ENCODE measurements at regions not wholly inside any gene's neighbourhood (a gene's known extent, or its start where the extent isn't known, plus 50 kb on each side); places are given as distances from the start of the nearest gene placed in this dataset.

DNA sequence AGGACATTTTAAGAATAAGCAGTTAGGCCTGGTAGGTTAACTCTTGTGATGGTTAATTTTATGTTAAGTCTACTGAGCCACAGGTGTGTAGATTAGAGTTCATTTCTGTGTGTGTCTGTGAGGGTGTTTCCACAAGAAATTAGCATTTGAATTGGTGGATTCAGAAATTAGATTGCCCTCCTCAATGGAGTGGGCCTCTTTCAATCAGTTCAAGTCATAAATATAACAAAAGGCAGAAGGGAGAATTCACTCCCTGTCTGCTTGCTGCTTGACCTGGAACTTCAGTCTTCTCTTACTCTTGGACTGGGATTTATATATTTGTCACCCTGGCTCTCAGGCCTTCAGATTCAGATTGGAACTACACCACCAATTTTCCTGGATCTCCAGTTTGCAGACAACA lies 55.3 kb upstream of the POM121L12 start:
- no peak for DNase-seq (ENCODE audit: low spot score)

DNA sequence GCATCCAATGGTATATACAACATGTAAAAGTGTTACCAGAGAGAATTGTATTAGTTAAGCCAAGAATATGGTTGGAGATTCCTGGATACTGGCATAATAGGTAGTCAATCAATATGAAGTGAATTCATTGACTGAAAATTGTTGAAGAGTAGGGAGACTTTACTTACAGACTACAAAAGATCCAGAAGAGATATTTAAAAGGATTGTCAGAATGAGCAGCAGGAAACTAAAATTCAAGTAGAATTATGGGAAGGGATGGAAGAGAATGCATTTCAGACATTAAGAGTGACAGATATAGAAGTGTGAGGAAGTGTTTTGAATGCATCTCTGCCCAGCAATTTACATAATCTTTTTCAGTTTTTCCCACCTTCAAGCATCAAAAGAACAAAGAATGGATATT lies 62.3 kb upstream of the POM121L12 start:
- DNase-seq (ENCODE audit: low spot score), result no peak

DNA sequence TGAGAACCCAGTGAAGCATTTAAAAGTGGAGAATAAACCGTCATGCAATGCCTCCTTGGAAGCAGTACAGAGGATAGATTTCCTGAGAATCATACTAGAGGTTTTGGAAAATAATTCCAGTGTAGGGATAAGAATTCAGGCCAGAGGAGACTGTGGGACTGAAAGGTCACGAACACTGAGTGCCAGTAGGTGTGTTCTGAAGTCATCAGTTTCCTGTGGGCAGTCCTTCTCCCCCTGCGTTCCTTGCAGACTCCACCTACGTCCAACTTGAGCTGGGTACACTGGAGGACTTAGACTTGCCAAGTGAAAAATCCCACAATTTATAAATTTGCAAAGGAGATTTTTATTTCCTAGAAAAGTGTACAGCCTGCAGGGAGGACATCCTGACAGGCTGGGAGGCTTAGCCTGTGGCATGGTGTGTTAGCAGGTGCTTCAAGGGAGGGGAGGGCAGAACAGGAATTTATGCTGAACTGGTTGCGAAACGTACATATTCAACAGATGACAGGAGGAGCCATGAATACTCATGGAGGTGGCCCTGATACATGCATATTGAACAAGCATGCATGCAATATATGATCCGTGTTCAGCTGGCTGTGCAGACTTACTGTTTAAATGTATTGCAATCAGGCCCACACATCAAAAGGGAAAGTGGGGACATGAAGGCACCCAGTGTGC lies 72.9 kb upstream of the POM121L12 start:
- DNase-seq (ENCODE audit: low spot score), result no peak

DNA sequence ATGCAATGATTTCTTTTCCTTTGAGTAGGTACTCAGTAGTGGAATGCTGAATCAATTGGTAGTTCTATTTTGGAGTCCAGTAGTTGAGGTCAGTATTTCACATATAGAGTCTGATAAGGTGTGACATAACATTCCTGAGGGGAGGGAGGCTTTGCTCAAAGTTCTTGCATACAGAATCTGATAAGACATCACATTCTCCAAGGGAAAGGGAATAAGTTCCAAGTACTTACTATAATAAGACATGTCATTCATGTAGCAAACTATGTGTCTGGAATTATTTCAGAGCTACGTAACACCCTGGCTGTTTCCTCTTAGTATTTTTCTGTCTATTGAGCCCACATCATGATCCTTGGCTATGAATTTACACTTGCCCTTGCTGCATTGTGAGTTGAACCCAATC lies 74.3 kb upstream of the POM121L12 start:
- DNase-seq (ENCODE audit: low spot score), result no peak

DNA sequence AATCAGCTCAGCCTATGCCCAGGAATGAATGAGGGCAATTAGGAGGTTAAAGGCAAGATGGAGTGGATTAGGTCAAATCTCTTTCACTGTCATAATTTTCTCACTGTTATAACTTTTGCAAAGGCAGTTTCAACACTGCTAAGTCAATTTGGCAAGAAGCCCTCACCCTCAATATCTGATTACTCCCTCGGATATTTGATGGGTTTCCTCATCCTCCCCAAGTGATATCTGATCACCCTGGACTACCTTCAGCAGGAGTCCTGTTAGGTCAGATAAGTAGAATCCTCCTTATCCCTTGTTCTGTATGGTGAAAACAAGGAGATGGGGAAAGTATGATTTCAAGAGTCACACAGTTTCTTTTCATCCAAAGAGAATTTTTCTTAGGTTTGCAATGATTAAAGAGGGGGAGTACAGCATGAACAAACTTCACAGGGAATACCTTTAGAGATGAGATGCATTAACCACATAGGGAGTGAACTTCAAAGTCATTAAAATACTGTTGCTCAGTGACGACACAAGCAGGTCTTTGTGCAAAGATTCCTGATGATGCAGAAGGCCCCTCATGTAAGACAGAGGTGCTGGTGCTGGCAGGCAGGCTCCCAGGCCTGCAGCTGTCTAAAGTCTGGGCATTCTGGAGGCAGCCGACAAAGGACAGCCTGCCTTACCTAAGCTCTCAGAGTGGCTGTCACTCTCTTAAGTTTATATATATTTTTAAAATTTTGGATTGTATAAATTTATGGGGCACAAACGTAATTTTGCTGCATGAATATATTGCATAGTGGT lies 75.4 kb upstream of the POM121L12 start:
- DNase-seq (ENCODE audit: low spot score), result no peak

DNA sequence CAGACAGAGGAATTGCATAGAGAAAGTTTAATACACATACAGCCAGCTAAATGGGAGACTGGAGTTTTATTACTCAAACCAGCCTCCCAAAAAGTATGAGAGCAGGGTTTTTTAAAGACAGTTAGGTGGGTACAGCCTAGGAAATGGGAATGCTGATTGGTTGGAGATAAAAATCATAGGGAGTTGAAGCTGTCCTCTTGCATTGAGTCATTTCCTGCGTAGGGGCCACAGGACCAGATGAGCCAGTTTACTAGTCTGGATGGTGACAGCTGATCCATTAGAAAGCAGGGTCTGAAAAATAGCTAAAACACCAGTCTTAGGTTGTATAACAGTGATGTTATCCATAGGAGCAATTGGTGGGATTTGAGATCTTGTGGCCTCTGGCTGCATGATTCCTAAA lies 76.1 kb upstream of the POM121L12 start:
- DNase-seq (ENCODE audit: low spot score), result no peak

DNA sequence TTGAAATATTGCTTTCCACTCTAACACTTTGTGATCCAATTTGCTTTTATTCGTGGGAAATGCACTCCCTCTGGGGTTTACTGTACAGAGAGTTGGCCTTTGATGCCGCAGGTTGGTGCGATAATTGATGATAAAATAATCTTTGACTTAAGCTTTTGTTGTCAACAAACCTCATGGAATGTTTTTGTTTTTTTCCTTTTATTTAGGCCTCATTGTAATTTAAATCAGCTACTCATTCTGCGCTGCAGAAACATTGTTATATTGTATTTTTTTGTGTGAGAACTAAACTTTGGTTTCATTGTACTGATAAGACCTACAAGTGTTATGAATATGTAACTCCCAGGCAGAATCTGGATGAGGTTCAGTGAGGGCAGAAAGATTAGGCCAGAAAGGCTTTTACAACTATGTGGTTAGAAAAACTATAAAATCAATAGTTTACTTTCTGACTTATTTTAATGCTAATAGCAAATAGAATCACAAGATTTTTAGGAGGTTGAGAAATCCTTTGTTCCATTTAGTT lies 76.8 kb upstream of the POM121L12 start:
- no peak for DNase-seq (ENCODE audit: low spot score)

DNA sequence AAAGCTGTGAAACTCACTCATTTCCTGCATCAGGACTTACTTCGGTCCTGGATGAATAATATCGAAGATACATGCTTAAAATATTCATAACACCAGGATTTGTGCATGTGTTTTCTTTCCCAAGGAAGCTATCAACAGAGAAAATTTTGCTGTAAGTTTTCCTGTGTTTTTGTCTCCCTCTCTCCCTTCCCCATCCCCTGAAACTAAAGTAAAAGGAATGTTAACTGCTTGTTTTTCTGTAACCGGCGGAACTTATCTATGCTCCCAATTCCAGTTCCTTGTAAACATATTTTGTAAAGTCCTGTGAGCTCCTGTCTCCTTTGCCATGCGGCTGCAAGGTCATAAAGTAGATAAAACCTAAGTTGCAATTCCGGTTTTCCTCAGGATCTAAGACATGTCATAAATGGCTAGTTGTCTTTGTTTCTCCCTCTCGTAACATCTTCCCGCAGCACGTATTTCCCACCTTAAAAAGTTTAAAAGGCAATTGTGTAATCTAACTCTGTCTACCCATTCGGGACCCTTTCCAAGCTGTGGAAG lies 79.0 kb upstream of the POM121L12 start:
- no peak for DNase-seq (ENCODE audit: low spot score)

DNA sequence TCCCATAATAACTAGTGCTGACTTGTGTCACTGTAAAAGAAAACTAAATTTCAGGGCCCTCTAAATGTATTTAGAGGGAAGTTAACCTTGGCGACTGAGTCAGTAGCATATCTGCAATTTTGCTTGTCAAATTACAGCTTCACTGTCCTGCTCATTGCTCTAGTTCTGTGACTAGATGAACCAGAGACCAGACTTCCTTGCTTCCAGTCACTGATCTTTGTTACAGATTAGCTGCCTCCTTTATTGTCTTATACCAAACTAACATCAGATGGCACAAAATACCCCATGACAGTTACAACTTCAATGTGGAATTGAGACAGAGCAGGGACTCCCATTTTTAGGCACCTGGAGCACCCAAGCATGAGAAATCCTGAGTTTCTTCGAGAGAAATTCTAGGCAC lies 79.9 kb upstream of the POM121L12 start:
- DNase-seq (ENCODE audit: low spot score), result no peak

DNA sequence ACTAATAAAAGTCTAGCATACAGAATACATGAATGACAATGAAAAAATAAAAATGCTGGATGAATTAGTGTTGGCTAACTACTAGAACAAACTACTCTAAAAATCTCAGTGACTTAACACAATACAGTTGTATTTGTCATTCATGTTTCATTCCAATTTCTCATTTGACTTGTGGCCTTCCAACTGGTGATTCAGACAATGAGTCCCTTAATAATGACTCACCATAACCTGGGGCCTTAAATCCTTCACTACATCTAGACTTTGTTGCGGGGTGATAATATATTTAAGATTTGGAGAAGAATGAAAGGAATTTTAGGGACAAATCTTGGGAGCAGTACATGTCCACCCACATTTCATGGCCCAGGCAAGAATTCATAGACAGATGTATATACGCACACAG lies 90.5 kb upstream of the POM121L12 start:
- no peak for DNase-seq (ENCODE audit: low spot score)

DNA sequence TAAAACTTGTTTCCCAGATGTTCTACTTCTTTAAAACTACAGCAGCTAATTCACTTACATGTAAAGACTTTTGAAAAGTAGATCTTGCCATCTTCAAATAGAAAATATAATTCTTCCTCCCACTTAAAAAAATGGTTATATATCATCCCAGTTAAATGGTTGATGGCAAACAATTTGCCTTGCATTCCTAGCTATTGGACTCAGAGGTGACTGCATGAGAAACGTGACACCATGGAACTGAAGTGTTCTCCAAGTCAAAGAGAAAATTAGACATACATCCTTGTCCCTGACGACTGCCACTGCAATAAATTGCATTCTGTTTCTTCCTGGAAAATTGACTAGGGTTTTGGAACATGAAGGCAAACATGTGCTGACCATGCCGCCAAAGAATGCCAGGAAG lies 95.0 kb upstream of the POM121L12 start:
- no peak for DNase-seq (ENCODE audit: low spot score)

DNA sequence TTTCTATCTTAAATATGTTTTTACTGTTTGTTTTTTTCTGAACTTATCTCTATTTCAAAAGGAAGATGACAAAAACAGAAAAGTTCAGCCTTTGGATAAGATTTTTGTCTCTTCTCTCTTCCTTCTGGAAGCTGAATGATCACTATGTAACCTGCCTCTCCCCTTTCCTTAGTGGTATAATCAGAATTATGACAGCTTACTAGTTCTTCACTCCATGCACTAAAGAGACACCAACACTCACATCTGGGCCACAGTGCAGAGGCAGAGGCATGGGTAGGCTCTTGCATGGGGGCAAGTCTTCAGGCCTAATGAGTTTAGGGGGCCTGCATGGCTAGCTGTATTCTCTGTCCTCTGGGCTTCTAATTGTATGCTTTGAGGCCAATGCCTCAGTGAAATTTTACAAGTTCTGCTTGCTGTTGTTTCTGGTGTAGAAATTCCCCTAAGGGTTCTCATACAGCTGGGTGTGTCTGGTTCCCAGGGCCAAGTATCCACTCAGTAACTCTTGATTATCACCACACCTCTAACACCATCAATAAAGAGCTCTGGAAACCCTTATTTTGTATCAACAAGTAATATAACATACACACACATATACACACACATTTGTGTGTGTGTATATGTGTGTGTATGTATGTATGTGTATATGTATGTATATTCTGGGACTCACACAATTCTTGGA lies 96.8 kb upstream of the POM121L12 start:
- no peak for DNase-seq (ENCODE audit: low spot score)

DNA sequence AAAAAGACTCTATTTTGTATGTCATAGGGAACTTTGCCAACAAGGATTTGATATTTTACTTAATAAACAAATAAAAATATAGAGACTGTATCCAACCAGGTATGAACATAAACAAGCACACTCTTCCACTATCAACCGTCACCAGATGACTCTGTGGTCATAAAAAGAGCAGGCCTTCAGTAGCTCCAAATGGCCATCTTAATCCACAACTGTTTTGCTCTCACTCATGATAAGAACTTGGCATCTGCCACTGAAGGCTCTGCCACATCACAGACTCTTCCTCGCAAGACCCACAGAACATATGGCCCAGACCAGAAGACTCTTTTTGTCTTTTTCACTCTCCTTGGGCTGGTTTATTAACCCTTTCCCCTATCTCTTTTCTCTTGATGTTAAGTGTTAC lies 98.7 kb upstream of the POM121L12 start:
- no peak for DNase-seq (ENCODE audit: low spot score)

DNA sequence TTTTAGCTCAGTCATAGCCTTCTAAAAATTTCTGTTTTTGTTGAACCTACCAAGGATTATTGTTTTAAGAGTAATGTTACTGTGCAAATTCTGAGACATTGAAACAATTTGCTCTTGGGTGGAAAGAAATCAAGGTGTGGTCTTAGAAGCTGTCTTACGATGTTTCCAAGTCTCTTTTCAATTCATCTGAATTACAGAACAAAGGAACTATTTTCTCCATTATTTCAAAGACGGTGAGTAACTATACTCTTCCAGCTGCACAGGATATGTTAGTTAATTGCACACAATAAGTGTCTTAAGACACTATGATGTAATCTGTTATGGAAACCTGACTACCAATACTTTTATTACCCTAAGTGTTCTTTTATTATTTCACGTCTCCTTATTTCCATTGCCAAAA lies 106.8 kb upstream of the POM121L12 start:
- DNase-seq (ENCODE audit: low spot score), result no peak

DNA sequence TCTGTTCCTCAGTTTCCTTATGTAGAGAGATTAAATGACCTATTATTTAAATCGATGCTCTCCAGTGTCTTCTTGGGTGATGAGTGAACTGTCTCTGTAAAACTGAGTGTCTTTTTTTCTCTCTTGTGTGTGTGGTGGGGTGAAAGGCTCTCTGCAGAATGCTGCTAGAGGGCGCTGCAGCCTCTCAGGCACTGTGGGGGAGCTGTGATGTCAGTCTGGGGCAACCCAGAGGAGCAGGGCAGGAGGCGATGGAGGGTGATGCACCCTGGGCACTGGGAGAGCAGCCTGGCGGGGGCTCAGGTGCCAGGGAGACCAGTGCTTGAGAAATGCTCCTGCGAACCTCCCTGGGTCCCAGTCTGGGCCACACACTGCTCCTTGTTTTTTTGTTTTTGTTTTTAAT lies 110.1 kb upstream of the POM121L12 start:
- no peak for DNase-seq (ENCODE audit: low spot score)

DNA sequence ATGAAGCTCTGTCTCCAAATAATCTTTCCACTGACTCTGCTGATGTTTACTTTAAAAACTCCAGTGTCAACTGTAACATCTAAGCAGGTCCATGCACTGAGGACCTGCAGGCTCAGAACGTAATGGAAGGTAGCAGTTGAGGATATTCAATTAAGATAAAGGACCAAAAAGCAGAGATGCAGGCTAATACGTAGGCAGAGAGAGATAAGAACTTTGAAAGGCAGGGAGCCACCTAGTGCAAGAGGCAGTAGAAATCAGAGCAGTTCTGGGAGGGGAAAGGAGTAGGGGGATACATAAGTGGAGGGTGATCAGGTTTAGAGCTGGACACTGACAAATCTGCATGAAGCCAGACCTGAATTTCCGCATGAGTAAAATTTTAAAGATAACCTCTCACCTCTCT lies 114.5 kb upstream of the POM121L12 start:
- no peak for DNase-seq (ENCODE audit: low spot score)

DNA sequence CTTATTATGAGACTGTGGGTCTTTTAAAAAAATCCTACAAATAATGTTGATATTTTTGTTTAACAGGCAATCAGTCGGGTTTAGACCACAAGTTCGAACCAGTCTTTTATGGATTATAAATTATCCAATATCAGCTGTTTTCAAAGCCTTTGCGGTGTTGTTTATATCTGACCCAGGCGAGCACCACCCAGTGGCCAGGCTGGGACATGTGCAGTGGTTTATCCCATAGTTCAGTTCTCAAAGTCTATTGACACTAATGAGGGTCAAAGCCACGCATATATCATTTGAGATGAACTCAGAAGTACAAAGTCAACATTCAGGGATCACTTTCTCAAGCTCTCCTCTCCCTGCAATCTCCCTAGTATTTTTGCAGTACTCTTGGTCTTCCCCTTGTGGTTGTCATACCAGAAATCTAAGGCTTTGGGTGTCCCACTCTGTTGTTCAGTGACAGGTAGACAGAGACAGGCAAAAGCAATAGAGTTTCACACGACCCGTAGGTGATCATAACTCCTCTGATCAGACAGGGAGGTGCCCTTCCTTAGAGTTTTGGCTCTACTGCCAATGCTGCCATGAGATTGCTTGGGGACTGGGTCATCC lies 117.4 kb upstream of the POM121L12 start:
- no peak for DNase-seq (ENCODE audit: low spot score)

DNA sequence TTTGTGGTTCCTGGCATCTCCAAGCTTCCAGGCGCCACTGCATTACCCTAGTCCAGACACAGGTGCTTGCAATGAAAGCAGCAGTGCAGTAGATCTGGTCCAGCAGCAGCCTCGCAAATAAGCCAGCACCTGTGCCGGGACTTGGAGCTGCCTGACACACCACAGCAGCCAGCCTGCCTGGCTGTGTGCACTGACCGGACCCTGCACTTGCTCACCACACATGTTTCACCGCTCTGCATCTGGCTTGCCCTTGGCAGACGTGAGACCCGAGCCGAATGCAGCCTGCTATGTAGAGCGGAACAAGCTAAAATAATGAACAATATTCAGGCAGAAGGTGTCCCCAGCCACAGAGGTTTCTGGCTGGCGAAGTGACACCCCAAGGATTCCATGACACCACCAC lies 123.6 kb upstream of the POM121L12 start:
- DNase-seq (ENCODE audit: low spot score), result no peak

DNA sequence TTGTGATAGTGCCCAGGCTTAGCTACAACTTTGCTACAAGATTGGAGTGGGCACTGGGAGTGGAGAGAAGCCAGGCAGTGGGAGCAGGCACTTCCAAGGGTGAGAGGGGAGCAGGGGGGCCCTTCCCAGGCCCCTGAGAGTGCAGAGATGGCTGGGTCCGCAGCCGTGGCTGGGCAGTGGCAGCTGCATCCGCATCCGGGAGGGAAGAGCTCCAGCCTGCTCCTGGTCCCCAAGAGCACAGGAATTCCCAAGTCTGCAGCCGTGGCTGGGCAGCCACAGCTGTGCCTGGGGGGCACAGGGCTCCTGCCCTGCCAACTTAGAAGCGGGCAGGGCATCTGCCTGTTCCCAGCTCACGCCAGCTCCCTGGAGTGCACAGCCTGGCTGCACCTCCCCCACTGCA lies 124.1 kb upstream of the POM121L12 start:
- DNase-seq (ENCODE audit: low spot score), result no peak

DNA sequence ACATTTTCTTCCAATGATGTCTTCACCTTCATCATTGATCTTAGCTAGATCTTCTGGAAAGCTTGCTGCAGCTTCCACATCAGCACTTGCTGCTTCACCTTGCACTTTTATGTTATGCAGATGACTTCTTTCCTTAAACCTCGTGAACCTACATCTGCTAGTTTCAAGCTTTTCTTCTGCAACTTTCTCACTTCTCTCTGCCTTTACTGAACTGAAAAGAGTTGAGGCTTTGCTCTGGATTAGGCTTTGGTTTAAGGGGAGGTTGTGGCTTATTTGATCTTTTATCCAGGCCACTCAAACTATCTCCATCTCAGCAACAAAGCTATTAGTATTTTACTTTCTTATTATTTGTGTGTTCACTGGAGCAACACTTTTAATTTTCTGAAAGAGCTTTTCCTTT lies 125.5 kb upstream of the POM121L12 start:
- DNase-seq (ENCODE audit: low spot score), result no peak

DNA sequence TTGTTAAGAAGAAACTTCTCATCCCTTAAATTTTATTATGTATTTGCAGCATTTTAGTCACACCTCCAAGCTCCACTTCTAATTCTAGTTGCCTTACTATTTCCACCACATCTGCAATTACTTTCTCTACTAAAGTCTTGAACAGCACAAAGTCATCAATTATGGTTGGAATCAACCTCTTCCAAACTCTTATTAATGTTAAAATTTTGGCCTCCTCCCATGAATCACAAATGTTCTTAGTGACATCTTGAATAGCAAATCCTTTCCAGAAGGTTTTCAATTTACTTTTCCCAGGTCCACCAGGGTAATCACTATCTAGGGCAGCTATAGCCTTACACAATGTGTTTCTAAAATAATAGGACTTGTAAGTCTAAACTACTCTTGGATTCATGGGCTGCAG lies 126.3 kb upstream of the POM121L12 start:
- DNase-seq (ENCODE audit: low spot score), result no peak

DNA sequence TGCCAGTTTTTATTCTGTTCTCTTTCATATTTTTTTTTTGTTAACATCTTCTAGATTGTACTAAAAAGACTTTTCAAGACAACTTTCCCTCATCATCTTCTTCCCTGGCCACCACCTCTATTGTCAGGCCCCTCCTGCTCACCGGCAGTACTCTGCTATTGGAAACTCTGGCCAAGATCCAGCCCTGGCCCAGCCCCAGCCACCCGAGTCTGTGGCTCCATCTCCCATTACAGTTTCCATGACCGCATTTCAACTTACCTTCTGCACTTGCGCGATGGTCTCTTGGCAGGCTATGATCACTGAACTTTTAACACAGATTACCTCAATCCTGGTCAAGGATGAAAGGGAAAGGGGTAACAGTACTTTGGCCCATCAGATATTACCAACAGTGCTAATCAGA lies 137.7 kb upstream of the POM121L12 start:
- no peak for DNase-seq (ENCODE audit: low spot score)
